HG02610 (cell line): ENCODE measurements at regions not wholly inside any gene's neighbourhood (a gene's known extent, or its start where the extent isn't known, plus 50 kb on each side); places are given as distances from the start of the nearest gene placed in this dataset.
"Not testable (repeated sequence)": the region's sequence is repeated elsewhere in the genome, so short reads cannot be mapped to it uniquely, and the experiment has no call there.

Source experiments
- ATAC-seq: cut with Tn5 transposase; IDR thresholded peaks from one replicate; pipeline ENCODE4 v1.9.1; 2021; ENCODE audit warnings: mild to moderate bottlenecking, moderate library complexity; ENCODE audit not compliant: unreplicated experiment

DNA sequence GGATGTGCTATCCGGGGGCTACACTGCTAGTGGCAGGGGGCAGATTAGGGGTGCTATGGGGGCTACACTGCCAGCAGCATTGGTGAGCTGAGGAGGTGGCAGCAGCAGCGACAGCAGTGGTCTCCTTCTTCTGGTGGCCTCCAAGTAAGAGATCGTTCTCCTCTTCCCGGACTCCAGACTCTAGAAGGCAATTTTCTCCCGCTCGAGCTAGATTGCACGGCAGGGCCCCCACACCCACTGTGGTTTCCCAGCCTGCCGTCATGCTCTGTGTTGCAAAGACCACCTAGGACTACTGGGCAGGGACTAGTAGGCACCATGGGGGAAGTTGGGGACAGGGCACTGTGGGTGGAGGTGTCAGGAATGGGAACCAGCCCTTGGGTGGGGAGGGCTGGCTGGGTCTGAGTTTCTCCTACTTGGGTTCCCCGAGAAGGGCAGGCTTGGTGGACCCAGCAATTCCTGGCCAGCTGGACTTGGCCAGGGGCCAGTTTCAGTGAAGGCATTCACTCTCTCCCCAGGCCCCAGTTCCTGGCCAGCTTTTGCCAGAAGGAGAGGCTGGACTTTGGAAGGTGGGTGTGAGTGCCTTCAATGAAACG is 203.4 kb upstream of the WSB1 start:
- not testable (repeated sequence) for ATAC-seq

DNA sequence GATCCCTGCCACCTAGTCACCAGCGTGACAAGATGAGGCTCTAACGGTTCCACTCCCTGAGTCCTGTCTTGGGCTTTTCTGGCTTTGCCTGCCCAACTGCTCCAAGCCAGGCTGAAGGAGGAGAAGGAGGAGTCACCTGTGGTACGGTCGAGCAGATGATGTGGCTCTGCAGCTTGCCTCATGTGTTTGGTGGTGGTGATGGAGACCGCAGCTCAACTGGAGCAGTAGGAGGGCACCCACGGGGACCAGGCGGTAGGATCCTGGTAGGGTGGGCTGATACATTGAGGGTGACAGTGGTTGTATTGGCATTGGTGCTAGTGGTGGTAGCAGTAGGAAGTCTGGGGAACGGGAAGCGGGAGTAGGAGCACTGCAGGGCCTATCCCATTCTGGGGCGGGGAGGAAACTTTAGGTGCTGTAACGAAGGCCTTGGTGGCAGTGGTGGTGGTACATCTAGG is 202.8 kb upstream of the WSB1 start:
- no peak for ATAC-seq

DNA sequence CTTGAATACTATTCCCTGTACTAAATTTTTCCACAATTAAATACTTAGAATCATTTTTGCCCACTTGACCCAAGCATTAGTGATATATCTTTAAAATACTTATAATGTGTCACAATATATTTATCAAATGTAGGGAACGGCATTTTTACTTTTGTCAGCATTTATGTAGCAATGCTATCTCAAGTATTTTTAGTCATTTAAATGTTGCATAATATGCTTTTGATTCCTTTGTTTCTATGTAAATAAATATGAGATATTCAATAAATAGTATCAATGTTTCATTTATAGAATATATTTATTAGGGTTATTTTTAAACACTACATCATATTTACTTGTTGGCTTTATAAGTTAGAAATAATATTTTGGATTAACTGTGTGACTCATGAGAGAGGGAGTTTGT is 199.7 kb upstream of the WSB1 start:
- ATAC-seq = not testable (repeated sequence)

DNA sequence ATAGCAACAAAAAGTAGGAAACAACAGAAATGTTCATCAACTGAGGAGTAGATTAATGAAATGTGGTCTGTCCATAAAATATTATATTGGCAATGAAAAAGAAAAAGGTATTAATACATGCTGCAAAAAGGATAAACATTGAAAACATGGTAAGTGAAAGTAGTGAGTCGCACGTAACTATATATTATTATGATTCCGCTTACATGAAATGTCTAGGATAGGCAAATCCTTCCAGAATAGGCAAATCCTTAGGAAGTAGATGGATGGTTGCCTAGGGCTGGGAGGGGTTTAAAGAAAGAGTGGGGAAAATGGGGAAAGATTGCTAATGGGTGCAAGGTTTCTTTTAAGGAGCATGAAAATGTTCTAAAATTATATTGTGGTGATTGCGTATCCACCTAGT is 198.1 kb upstream of the WSB1 start:
- not testable (repeated sequence) for ATAC-seq

DNA sequence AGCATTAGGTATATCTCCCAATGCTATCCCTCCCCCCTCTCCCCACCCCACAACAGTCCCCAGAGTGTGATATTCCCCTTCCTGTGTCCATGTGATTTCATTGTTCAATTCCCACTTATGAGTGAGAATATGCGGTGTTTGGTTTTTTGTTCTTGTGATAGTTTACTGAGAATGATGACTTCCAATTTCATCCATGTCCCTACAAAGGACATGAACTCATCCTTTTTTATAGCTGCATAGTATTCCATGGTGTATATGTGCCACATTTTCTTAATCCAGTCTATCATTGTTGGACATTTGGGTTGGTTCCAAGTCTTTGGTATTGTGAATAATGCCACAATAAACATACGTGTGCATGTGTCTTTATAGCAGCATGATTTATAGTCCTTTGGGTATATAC is 194.6 kb upstream of the WSB1 start:
- not testable (repeated sequence) for ATAC-seq

DNA sequence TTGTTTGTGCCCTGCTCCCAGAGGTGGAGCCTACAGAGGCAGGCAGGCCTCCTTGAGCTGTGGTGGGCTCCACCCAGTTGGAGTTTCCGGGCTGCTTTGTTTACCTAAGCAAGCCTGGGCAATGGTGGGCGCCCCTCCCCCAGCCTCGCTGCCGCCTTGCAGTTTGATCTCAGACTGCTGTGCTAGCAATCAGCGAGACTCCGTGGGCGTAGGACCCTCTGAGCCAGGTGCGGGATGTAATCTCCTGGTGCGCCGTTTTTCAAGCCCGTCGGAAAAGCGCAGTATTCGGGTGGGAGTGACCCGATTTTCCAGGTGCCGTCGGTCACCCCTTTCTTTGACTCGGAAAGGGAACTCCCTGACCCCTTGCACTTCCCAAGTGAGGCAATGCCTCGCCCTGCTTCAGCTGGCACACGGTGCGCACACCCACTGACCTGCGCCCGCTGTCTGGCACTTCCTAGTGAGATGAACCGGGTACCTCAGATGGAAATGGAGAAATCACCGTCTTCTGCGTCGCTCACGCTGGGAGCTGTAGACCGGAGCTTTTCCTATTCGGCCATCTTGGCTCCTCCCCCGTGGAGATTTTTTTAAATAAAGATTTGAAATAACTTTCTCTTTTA is 189.2 kb upstream of the WSB1 start:
- ATAC-seq = not testable (repeated sequence)

DNA sequence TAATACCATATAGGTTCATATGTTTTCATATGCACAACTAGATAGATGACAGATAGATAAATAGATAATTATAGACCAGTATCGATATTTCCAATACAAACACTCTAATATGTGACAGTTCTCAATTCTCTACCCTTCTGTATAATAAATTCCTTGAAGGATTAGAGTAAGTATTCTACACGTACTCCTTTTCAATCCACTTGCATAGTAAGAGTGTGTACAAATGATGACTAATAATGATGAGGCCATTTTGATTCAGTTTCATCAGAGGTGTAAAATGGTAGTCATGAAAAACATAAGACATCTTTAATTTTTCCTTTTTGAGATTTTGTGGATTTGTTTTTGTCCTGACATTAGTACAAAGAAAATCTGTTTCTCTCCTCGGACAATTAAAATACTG is 188.3 kb upstream of the WSB1 start:
- no peak for ATAC-seq

DNA sequence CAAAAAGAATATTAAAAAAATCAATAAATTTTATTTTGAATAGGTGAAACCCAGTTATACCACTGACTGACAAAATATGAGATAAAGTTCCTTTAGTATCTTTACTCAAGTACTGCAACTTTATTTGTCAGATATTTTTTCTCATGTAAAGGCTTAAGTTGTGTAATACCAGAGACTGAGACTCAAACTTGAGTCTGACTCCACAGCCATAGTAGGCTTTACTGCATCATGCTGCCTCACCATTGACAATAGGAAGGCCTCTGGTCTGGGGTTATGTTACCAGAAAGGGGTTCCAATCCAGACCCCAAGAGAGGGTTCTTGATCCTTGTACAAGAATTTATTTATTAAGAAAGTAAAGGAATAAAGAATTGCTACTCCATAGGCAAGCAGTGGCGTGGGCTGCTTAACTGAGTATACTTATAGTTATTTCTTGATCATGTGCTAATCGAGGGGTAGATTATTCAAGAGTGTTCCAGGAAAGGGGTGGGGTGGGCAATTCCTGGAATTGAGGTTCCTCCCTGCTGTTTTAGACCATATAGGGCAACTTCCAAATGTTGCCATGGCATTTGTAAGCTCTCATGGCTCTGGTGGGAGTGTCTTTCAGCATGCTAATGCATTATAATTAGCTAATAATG is 187.4 kb upstream of the WSB1 start:
- ATAC-seq = no peak

DNA sequence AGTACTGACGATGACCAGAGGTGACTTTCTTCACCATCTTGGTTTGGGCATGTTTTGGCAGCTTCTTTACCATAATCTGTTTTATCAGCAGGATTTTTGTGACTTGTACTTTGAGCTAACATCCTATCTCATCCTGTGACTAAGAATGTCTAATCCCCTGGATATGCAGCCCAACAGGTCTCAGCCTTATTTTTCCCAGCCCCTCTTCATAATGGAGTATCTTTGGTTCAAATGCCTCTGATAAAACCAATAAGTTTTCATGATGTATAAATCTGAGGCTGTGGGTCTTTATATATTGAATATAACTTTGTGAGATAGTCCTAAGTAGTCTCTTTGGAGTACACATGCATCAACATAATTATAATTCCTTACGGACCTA is 186.9 kb upstream of the WSB1 start:
- no peak for ATAC-seq

DNA sequence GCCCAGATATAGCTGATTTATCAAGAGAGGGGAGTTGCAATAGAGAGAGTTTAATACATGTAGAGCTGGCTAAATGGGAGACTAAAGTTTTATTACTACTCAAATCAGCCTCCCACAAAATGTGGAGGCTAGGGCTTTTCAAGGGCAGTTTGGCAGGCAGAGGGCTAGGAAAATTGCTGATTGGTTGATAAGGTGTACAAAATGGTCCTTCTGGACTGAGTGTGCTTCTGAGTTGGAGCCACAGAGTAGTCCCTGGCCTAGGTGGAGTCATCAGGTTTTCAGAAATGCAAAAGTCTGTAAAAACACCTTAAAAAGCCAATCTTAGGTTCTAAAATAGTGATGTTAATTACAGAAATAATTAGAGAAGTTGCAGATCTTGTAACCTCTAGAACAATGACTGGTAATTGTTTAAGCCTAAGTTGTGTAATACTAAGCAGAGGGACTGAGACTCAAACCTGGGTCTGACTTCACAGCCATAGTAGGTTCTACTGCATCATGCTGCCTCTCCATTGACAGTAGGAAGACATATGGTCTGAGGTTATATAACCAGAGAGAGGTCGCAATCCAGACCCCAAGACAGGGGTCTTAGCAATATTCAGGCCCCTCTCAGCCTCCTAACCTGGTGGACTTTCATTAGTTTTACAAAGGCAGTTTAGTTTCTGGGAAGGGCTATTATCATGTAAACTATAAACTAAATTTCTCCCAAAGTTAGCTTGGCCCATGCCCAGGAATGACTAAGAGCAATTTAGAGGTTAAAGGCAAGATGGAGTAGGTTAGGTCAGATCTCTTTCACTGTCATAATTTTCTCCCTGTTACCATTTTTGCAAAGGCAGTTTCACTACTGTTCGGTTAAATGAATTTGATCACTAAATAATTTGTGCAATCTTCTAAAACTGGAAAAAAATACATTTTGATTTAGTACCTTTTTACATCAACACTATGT is 186.3 kb upstream of the WSB1 start:
- not testable (repeated sequence) for ATAC-seq

DNA sequence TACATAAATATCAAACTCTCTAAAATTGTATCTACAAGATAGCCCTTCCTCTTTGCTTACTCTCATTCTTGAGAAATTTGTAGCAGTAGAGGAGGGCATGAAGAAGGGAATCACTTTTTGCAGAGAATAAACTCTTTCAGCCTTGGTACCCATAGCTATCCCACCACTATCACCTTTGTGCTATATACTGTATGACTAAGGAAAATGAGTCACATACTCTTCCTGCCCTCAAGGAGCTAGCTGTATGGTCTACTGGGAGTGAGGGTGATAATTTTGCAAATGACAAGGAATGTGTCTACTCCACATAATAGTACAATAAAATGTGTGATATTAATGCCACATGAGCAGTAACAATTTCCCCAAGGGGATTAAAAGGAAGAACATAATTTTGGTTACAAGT is 184.6 kb upstream of the WSB1 start:
- no peak for ATAC-seq

DNA sequence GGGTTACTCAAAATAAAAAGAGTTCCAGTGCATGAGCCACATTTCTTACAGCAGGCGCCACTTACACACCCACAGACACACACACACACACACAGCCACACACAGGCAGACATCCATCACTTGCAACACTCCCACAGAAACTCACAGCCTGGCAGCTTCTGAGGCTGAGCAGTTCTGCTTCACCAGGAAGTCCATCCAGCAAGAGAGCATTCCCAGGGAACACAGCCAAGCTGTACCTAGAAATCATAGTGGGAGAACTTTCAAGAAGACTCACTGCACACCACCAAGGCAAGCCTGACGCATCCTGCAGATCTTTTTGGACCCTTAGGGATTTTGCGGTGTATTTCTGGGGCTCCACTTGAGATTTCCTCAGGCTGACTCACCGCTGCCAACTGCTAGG is 140.9 kb upstream of the WSB1 start:
- no peak for ATAC-seq

DNA sequence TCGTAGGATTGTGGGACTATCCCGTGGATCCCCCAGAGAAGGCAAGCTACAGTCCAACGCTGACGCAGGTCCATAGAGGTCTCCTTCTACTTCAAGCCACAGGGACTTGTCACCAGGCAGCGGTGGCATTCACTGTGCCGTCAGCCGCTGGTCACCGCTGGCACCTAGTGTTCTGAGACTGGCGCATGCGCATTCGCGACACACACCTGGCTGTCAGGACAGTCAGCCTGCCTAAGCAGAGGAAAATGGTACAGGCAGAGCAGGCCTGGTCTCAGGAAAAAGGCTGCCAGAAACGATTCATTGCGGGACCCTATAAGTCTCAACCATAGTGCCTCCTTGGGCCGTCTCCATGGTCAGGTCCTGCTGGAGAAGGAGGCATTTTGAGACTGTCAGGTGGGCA is 138.0 kb upstream of the WSB1 start:
- no peak for ATAC-seq

DNA sequence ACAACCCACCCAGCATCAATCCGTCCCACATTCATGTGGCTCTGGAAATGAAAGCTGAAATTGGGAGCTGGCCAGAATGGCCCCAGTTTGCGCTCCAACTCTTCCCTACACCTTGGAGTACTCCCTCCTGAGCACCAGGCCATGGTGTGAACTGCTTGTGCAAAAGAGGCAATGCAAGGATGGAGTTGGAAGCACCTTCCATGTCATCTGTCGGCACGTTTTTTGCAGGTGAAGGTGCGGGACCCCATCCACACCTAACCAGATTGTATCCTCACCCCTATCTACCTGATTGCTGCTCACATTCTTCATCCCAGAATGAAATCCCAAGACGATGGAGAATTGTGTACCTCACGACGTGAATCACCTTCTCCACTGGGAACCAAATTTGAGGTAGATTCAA is 136.6 kb upstream of the WSB1 start:
- ATAC-seq = no peak

DNA sequence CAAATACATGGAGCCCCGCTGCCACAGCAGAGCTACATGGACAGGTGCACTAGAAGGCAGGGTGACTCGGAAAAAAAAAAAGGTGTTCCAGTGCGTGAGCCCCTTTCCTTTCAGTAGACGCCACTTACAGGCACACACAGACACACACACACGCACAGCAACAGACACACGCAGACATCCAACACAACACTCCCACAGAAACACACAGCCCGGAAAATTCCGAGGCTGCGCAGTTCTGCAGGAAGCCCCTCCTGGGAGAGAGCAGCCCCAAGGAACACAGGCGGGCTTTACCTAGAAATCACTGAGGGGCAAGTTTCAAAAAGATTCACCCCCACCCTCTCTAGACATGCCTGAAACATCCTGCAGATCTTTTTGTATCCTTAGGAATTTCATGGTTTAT is 136.0 kb upstream of the WSB1 start:
- ATAC-seq = no peak

DNA sequence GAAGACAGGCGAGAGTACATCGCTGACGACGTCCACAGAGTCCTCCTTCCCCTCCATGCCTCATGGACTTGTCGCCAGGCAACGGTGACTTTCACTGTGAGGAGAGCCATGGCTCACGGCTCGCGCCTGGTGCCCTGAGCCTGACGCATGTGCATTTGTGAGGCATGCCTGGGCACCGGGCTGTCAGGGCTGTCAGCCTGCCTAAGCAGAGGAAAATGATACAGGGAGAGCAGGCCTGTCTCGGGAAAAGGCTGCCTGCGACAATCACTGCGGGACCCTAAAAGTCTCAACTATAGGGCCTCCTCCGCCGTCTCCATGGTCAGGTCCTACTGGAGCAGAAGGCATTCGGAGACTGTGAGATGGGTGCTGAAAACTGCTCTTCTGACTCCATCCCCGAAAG is 135.5 kb upstream of the WSB1 start:
- ATAC-seq = no peak

DNA sequence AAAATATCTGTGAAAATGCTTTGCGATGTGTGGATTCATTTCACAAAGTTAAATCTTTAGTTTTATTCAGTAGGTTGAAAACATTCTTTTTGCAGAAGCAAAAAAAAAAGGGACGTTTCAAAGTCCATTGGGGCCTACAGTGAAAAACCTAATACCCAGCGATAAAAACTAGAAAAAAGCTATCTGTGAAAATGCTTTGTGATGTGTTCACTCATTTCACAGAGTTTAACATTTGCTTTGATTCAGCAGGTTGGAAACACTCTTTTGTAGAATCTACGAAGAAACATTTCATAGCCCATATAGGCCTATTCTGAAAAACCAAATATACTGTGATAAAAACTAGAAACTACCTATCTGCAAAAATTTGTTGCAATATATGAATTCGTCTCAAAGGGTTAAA is 113.6 kb upstream of the WSB1 start:
- ATAC-seq = no peak

DNA sequence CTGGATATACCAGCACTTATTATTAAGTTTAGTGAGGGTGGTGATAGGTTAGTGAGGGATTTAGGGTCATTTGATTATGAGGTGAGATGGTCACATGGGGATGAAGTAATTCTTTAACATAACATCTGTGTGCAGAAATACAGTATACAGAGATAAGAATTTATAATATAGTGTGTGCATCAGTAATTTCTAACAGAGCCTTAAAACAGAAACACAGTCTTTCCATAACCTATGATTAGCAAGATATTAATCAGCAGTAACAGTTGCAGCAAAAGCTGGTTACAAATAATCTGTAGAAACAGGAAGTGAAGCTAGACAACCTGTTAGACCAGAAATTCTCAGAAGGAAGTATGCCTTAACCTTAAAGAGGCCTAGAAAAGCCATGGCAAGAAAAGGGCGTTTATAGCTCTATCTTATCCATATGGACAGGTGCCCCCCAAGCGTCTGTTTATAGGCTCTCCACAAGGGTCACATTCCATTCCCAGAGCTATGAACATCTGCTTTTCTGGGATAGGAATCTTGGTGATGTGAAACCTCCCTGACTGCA is 112.5 kb upstream of the WSB1 start:
- not testable (repeated sequence) for ATAC-seq

DNA sequence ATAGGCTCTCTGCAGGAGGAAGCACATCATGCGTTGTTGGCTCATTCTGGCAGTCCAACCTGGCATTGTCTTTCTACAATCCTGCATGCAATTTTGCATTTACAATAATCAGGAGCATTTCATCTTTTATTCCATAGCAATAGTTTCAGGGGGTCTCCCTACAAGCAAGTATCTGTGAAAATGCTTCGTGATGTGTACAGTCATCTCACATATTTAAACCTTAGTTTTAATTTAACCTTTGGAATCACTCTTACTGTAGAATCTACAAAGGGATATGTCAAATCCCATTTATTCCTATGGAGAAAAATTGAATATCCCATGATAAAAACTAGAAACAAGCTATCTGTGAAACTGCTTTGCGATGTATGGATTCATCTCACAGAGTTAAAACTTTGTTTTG is 112.0 kb upstream of the WSB1 start:
- ATAC-seq = no peak

DNA sequence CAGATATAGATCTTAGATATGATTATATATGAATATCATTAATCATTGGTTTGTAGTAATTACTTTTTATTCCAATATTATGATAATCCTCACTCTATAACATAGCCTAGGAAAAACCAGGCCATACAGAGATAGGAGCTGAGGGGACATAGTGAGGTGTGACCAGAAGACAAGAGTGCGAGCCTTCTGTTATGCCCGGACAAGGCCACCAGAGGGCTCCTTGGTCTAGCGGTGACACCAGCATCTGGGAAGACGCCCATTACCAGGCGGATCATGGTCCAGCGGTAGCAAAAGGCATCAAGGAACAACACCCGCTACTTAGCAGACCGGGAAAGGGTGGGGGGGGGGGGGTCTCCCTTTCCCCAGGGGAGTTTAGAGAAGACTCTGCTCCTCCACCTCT is 96.4 kb upstream of the WSB1 start:
- ATAC-seq = not testable (repeated sequence)

DNA sequence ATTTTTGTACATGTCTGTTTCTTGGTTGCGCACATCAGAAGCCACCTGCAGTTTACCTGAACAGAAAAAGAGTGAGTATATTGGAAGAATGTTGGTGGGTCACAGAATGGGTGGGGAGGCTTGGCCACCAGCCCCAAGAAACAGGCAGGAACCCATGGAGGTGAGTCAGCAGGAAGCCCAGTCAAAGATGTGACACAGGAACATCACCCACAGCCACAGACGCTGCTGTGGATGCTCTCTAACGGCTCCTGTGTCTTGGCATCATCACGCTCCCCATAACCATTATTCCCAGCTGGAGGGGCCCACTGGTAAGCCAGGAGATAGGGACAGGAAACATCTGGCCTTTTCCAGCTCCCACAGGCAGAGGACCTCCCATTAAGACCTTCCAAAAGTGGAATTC is 94.0 kb upstream of the WSB1 start:
- ATAC-seq = no peak
